HG02763 (cell line): ENCODE measurements at regions not wholly inside any gene's neighbourhood (a gene's known extent, or its start where the extent isn't known, plus 50 kb on each side); places are given as distances from the start of the nearest gene placed in this dataset.

Source experiments
- ATAC-seq: cut with Tn5 transposase; IDR thresholded peaks from one replicate; pipeline ENCODE4 v1.9.1; 2021; ENCODE audit warnings: mild to moderate bottlenecking, moderate library complexity; ENCODE audit not compliant: unreplicated experiment

GRCh38 chr2:41441958-41442357 is 605.9 kb upstream of the PKDCC start:
- ATAC-seq, result no peak

DNA sequence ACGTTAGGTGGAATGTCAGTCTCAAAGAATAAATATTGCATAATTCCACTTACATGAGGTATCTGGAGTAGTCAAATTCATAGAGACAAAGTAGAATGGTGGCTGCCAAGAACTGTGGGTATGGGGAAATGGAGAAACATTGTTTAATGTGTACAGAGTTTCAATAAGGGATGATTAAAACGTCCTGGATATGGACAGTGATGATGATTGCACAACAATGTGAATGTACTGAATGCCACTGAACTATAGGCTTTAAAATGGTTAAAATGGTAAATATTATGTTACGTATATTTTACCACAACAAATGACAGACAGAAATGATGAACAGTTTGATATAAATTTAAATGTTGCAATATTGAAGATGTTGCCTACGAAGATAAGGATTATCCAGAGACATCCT is 602.0 kb upstream of the PKDCC start:
- no peak for ATAC-seq

DNA sequence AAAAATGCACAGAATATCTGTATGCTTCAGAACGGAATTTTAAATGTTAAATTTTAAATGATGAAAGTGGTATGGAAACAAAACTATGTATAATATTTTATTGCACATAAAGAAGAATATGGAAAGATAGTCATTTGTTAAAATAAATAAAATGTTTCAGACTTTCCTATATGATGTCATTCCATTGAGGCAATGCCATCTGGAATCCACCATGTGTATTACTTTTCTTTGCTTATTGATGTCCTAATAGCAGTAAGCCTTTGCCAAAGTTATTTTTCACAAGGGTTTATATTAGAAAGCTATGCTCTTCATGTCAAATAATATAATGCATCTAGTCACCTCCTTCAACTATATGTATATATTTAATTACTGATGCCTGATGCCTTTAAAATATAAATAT is 601.6 kb upstream of the PKDCC start:
- no peak for ATAC-seq

DNA sequence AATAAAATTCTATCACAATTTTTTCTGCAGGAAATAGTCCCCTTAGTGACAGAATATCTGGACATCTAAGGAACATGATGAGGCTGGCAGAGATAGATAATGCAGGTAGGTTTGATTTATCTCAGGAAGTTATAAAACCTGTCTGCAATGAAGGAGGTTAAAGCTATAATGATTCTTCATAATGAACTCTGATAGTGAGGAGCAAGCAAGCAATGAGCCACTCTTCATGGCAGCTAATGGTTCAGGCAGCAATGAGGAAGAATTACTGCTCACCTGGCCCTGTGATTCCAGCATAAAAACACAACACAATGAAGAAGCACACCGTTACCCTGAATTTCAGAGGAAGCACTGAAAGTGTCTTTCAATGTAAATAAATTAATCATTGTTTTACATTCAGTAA is 599.6 kb upstream of the PKDCC start:
- no peak for ATAC-seq

DNA sequence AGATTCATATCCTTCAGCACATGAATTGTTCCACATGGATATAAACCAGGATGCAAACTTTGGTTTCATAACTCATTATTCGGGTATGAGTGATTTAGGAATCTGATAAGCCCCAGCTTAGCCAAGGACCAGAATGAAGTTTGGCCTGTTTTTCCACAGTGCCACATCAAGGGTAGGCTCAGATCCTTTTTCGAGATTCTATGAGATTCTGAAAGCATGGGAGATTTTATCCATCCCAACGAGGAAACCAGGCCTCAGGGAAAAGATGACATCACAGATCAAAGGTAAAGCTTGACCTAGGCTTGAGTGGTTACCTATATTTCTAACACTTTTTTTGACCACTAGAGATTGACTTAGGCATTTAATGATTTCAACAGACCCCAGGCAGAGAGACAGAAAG is 590.8 kb upstream of the PKDCC start:
- no peak for ATAC-seq

GRCh38 chr2:41460661-41461060 is 587.2 kb upstream of the PKDCC start:
- ATAC-seq, result no peak

DNA sequence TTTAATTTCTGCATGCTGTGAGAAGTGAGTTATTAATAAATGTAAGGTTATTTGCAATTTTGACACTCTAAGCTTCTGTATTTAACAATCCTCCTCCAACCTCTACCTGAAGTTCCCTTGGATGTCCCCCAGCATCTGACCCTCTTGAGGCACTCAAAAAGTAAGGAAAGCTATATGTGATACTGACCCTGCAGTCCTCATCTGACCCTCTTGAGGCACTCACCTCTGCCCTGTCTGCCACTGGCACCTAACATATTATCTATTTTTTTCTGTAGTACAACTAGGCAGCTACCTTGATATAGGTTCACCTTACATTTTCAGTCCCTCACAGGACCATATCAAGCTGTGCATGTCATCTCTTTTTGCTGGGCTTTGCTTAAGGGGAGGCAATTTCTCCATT is 583.4 kb upstream of the PKDCC start:
- ATAC-seq, result no peak

DNA sequence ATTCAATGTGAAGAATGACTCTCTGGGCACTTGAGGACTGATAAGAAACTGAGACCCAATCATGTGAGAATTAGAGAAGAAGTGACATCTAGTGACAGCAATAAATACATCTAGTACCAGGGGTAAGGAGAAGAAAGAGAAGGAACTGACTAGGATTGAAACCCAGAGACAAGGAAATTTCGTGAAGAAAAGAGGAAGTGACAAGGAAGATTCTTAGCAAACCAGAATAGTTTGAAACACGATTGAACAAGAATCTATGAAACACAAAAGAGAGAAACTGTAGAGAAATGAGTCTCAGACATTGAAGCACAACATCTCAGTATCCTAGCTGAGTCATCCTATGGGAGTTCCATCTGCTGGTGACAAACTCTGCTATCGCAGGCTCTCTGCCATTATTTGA is 571.9 kb upstream of the PKDCC start:
- no peak for ATAC-seq

DNA sequence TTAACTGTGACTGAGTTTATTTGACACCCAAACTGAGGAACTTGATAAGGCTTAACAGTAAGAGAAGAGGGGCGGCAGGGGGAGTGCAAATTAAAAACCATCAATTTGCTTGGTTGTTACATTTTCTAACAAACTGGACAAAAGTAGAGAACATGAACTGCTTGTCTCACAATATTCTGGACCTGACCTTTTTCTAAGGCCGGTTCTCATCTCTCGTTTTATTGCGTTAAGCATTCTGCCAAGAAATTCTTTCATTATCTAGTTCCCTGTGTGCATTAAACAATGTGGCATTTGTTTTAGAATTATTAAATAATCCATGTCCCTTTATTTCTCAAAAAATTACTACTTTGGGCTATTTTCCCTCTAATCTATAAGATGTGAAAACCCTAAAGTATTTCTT is 565.2 kb upstream of the PKDCC start:
- no peak for ATAC-seq

DNA sequence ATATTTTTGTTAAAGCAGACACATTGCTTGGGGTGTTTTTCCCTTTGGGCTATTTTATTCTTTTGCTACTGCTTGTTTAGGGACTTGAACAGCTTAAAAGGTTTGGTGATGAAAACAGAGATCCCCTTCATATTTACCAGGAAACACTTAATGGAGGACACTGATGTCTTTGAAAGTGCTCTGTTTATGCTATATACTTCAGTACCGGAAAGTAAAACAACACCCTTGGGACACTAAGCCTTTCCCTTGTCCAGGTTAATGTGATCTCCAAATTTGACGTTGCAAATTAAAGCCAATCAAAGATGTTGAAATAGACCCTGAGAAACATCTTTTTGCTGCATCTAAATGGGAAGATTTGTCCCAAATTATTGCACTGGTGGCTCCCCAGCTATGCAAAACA is 564.6 kb upstream of the PKDCC start:
- no peak for ATAC-seq

DNA sequence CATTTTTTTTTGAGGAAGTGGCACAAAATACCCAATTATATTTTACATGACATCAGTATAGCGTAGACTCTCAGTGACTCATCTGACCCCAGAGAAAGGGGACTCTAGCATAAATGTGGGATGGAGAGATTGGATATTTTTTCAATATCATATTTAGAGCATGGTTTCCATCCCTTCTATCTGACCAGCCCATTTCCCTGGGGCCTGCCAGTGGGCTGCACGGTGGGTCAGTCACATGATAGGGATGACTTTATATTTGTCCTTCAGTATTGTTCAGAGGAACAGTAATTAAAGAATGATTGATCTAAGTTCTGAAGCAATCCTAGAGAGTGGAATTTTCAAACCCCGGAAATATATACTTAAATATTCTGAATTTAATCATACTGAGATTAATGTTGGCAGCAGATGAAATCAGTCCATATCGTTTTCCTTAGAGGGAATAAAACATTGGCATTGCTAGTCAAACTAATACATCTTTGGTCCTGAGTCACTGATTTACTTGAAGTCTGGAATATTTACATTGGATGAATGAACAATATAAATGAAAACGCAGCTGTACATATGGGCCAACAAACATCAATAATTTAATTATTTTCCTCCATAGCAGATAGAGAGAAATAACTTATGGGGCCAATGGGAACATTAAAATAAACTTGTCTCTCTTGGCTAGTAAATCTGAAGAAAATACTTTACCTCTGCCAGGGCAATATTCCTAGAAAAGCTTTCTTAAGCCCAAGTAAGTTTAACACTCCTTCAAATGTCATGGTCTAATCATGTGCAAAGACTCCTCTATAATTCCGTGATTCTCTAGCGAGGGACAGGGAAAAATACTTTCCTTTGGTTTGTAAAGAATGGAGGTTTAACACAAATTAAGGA is 563.6 kb upstream of the PKDCC start:
- no peak for ATAC-seq

DNA sequence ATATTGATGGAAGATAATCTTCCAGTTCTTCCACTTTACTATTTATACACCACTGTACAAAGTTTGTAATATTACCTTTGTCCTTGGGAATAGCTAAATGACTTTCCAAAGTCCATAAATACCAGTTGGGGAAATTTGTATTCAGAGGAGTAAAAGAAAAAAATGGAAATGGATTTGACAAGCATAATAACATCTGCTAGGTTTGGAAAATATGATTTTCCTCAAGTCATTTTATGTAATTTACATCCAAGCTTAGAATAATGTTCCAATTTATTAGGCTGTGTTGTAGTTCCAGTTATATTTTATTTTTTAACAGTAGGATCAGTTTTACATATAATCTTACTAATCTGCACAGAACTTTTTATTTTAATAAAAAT is 563.0 kb upstream of the PKDCC start:
- no peak for ATAC-seq

DNA sequence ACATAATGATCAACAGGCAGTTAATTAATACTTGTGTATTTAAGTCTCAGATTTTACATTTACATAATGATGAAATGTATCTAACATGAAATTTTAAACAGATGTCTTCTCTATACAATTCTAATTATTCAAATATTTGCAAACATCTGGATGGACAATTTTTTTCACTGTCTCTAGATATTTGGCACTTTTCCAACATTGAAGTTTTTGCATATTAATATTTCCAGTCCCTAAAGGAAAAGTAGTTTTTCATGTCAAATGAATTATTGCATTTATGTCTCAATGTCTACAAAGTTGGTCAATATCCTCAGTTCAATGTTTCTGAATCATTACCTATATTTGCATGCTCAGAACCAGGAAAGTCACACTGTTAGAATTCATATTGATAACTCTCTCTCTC is 560.9 kb upstream of the PKDCC start:
- ATAC-seq, result no peak

DNA sequence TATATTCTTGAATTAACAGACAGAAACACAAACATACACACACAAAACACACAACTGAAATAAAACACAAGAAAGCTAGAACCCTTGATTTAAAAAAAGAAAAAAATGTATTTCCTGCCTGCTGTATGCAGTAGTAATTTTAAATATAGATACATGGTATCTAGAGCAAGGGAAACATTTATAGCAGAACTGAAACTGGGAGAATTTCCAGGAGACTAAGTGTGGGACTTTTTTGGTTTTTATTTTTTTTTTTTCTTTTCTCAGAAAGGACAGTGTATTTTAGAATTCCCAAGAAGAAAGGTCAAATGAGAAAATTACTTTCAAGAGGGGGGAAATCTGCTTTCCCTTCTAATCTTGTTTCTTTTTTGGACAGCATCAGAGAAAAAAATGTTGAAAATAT is 558.9 kb upstream of the PKDCC start:
- ATAC-seq, result no peak

- ATAC-seq, result no peak
Measured at GRCh38 chr2:41489638-41490037, 558.2 kb upstream of the PKDCC start.

GRCh38 chr2:41495050-41495449 is 552.8 kb upstream of the PKDCC start:
- no peak for ATAC-seq

GRCh38 chr2:41496908-41497307 is 550.9 kb upstream of the PKDCC start:
- no peak for ATAC-seq

- no peak for ATAC-seq
Measured at GRCh38 chr2:41498781-41499180, 549.0 kb upstream of the PKDCC start.

GRCh38 chr2:41500895-41501294 is 546.9 kb upstream of the PKDCC start:
- no peak for ATAC-seq

- no peak for ATAC-seq
Measured at GRCh38 chr2:41502752-41503151, 545.1 kb upstream of the PKDCC start.

DNA sequence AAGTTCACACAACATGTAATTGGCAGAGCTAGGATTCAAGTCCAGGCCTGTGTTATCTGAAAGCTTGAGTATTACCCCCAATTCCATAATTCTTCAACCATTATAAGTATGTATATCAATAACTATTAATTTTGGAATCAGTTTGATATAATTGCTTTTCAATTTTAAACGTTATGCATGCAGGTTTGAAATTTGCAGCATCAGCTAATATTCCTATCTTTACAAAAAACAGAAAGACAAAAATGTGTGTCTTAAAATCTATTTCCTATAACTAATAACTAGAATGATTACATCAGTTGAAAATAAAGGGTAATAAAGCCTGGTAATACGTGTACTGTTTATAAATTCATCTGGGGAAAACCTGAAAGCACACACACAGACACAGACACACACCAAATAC is 543.3 kb upstream of the PKDCC start:
- ATAC-seq, result no peak

DNA sequence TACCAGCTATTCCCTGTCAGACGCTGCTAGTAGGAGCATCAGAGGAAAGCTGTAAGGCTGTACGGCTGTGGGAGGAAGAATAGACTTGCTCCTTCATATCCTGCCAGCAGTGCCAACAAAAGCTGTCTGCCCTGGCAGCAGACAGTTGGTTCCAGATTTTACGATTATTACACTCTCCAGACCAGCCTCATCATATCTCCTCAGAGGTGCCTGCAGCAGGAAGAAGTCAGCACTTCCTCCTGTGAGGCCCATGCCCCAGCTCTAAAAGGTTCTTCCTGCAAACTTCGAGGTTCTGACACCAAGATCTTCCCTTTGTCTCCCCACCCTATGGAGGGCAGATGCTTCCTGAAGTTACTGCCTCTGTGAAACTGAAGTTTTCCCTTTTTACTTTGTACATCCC is 537.7 kb upstream of the PKDCC start:
- ATAC-seq, result no peak

DNA sequence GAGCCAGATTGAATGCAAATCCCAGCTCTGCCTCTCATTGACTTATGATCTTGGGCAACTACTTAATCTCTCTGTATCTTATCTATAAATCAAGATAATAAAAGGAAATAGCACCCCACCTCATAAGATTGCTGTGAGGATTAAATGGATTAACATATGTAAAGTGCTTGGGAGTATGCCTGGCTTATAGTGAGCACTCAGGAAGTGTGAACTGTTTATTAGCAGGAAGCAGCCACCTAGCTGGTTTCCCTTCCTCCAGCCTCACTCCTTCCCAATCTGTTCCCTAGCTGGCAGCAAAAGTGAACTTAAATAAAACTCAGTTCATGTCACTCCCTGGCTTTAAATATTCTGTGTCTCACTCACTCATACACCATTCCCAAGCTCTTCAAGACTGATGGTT is 526.6 kb upstream of the PKDCC start:
- ATAC-seq, result no peak
